HUES48 (cell line): ENCODE measurements at regions not wholly inside any gene's neighbourhood (a gene's known extent, or its start where the extent isn't known, plus 50 kb on each side); places are given as distances from the start of the nearest gene placed in this dataset.
"Not testable (repeated sequence)": the region's sequence is repeated elsewhere in the genome, so short reads cannot be mapped to it uniquely, and the experiment has no call there.

ENCODE experiments used
- H3K27ac ChIP-seq: one replicate; pipeline ENCODE4 v1.7.0; 2013; ENCODE audit warnings: low read depth, low read length, inconsistent platforms
- H3K27me3 ChIP-seq: 2 replicates; pipeline ENCODE4 v1.6.1; 2013; ENCODE audit warnings: mild to moderate bottlenecking, low read length; ENCODE audit not compliant: control insufficient read depth, insufficient read depth
- H3K36me3 ChIP-seq: 2 replicates; pipeline ENCODE4 v1.6.1; 2013; ENCODE audit warnings: low read length; ENCODE audit not compliant: control insufficient read depth, insufficient read depth
- H3K4me1 ChIP-seq: 2 replicates; pipeline ENCODE4 v1.6.1; 2013; ENCODE audit warnings: mild to moderate bottlenecking, low read length; ENCODE audit not compliant: control insufficient read depth, insufficient read depth
- H3K4me3 ChIP-seq: 2 replicates; pipeline ENCODE4 v1.5.1; 2013; ENCODE audit warnings: mild to moderate bottlenecking, low read depth, low read length
- H3K9ac ChIP-seq: 2 replicates; pipeline ENCODE4 v1.6.1; 2013; ENCODE audit warnings: mild to moderate bottlenecking, low read depth, low read length, moderate library complexity
- H3K9me3 ChIP-seq: 2 replicates; pipeline ENCODE4 v1.6.1; 2013; ENCODE audit warnings: low read length; ENCODE audit not compliant: control insufficient read depth, insufficient read depth

DNA sequence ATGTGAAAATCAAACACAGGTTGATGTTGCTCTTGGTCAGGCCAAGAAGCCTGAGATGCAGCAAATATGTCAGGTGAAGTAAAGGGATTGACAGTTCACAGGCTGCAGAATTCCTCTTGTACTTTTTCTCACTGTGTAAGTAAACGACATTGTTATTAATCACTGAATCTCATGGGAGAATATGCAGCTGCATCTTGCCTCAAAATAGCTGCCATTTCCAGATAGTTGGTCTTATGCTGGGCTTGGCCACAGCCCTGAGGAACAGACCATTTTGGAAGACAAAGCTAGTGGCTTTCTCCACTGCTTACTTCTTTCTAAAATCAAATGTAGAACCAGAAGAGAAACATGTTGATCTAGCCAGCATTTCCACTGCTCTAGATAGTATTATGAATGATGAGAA is 403.4 kb upstream of the NR3C2 start:
- H3K27ac ChIP-seq = no peak overlapping the region

DNA sequence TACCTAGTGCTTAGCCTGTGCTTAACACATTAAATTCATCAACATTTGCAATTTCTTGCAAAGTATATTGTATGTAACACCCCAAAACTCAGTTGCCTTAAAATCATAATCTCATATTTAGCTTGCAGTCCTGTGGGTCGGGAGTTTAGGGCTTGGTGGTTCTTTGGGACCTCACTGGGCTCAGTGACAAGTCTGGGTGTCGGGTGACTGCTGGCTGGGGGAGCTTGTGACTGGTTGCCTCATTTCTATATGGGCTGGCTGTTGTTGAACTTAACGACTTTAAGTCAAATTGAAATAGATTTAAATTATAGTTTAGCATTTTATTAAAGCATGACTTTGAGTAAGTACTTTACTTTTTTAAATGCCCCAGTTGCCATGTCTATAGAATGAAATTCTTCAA is 401.4 kb upstream of the NR3C2 start:
- Histone ChIP-seq H3K9me3 (no peaks in the 10 kb centered on the region), H3K36me3 (no peaks in the 10 kb centered on the region), H3K4me1 (no peaks in the 10 kb centered on the region; the same call in 1 of the 2 replicates), H3K9ac (no peak overlapping the region), H3K27ac (no peak overlapping the region), H3K27me3 (no peaks in the 10 kb centered on the region), H3K4me3 (no peak overlapping the region)

More for the DNA sequence above, 403.4 kb upstream of the NR3C2 start:
- Histone ChIP-seq H3K27me3 (no peaks in the 10 kb centered on the region), H3K4me1 (no peaks in the 10 kb centered on the region; the same call in 1 of the 2 replicates), H3K4me3 (no peak overlapping the region), H3K9ac (no peak overlapping the region), H3K9me3 (no peaks in the 10 kb centered on the region), H3K36me3 (no peaks in the 10 kb centered on the region)

DNA sequence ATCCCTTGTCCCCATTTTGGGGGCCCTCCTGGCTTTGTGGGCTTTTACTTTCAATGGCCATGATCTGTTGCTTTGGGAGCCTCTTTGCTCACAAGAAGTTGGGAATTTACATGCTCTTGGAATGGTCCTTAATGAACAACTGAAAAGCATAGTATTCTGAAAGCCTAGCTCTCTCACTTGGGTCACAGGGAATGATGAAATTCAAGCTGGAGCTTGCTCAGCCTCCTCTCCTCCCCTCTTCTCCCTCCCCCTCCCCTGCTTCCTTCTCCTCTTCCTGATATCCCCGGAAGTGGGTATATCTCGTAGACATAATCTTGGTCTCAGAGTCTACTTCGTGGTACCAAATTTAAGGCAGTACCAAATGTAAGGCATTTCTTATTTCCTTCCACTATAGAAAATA is 400.6 kb upstream of the NR3C2 start:
- Histone ChIP-seq H3K4me1 (no peaks in the 10 kb centered on the region), H3K27ac (no peak overlapping the region), H3K36me3 (no peaks in the 10 kb centered on the region), H3K27me3 (no peaks in the 10 kb centered on the region), H3K9ac (no peak overlapping the region), H3K9me3 (no peaks in the 10 kb centered on the region), H3K4me3 (no peak overlapping the region)

DNA sequence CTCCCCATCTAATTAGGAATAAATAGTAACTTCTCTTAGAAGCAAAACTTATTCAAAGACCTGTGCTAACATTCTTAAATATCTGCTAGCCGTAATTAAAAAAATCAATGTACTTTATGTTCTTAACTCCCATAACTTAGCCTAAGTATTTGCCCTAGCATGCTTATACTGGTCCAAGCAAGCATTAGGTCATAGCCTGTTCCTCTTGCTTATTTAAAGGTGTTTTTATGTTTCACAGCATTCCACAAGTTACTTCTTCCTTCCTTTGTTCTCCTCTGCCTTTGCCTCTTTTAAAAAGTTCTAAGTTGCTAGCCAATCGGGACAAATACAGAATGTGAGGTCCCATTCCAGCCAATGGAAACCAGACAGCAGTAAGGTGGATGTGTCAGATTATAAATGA is 395.4 kb upstream of the NR3C2 start:
- not testable (repeated sequence) for H3K27ac ChIP-seq, H3K36me3 ChIP-seq, H3K4me3 ChIP-seq, H3K9ac ChIP-seq, H3K9me3 ChIP-seq, H3K27me3 ChIP-seq
- peaks cover 11% of the 10 kb centered on the region for H3K4me1 ChIP-seq

DNA sequence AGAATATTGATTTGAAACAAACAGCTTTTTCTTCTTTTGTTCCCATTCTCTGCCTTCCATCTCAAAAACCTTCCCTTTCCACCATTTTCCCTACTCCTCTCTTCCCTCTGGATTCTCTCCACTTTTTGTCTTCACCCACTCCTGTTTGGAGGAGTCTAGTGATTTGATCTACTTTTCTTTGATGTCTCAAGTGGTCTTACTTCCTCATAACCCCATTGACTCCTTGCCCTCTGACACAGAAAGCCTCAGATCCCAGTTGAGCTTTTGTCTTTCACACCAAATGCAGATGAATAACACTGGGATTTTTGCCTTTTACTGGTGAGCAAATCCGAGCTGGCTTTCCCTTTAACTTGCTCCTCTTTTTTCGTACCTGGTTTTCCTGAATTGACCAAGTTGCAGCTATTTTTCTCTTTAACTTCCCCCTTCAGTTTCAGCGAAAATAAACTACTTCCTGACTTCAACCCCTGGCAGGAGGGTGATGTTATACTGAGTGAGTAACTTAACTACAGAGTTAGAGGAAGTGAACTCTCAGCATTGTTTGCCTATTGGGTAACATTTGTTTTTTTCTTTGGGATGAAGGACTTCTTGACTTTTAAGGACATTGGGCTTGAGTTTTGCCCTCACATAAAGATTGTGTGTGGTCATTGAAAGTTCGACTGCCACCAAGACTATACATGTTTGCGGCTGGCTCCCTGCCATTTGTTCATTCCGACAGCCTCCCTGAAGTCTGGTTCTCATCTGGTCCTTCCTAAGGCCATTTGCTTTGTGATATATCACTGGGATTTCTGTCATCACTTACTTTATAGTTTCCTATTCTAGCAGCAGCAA is 392.8 kb upstream of the NR3C2 start:
- Histone ChIP-seq H3K27ac (peak overlapping the region; percentile 30), H3K36me3 (no peaks in the 10 kb centered on the region), H3K9ac (no peak overlapping the region), H3K27me3 (no peaks in the 10 kb centered on the region), H3K4me1 (peaks cover 11% of the 10 kb centered on the region), H3K4me3 (no peak overlapping the region; the same call in 1 of the 2 replicates), H3K9me3 (no peaks in the 10 kb centered on the region)

DNA sequence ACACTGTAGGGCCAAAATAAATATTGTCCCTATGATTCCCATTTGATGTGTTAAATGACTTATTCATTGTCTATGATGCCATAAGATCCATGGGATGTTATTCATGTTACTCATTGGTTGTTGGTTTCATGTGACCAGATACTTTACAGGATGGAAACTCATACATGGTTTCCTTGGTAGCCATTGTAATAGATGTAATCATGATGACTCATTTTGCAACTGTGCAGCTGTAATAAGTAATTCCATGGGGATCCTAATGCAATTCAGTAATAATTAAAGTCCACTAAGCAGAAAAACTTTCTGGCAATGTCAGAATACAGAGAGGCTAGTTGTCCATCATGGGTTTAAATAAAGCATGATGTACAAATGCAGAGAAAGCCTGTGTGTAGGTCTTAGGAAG is 389.7 kb upstream of the NR3C2 start:
- Histone ChIP-seq H3K4me3 (no peak overlapping the region), H3K9me3 (no peaks in the 10 kb centered on the region), H3K36me3 (no peaks in the 10 kb centered on the region), H3K9ac (no peak overlapping the region), H3K27ac (no peak overlapping the region), H3K27me3 (no peaks in the 10 kb centered on the region), H3K4me1 (peaks cover 11% of the 10 kb centered on the region)

DNA sequence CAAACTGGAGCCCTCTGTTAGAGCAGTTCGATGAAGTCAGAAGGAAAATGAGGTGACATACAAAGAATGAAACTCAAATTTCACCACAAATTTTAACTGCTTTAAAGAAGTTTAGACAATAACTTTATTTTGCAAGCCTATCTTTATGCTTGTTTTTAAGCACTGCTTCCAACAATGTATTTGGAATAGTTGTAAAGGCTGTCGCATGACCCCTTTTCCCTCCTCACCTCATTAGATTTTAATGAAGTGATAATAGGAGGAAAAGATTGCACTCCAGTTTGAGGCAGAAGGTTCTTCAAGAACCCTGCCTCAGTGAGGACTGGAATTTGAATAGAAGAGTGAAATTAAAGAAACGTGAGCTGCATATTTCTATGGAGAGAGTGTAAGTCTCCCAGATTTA is 386.1 kb upstream of the NR3C2 start:
- H3K4me1 ChIP-seq = no peaks in the 10 kb centered on the region
- no peak overlapping the region for H3K9ac ChIP-seq
- H3K9me3 ChIP-seq = no peaks in the 10 kb centered on the region
- H3K36me3 ChIP-seq = no peaks in the 10 kb centered on the region
- H3K4me3 ChIP-seq = no peak overlapping the region
- H3K27me3 ChIP-seq = no peaks in the 10 kb centered on the region
- no peak overlapping the region for H3K27ac ChIP-seq

DNA sequence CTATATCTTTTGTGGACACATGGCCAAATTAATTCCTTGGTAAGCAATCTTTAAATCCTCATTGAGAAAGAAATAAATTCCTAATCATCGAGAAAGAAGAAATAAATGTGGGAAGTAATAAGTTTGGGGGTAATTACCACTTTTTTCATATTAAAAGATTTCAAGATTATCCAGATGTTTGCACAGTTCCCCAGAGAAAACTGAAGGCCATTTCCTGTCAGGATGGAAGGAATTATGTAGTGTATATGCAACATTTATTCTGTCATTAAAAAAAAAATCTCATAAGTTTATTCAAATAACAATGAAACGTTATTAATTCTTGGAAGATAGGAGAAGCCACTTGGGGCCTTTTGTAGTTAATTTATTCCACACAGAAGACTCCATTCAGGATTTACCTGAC is 385.6 kb upstream of the NR3C2 start:
- Histone ChIP-seq H3K27me3 (no peaks in the 10 kb centered on the region), H3K4me3 (no peak overlapping the region), H3K27ac (no peak overlapping the region), H3K4me1 (no peaks in the 10 kb centered on the region), H3K9me3 (no peaks in the 10 kb centered on the region), H3K36me3 (no peaks in the 10 kb centered on the region), H3K9ac (no peak overlapping the region)

DNA sequence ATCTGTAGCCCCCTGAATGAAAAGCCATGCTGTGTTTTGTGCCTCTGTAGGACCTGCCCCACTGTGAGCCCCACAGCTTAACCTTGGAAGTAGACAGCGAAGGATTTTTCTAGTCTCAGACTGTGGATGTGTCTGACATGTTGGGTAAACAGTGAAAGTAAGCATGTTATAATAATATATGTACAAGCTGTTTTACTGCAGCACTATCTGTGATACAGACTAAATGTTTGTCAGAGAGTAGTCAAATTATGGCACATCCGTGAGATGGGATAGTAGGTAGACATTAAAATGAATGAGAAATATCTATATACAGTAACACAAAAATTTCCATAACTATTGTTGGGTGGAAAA is 381.2 kb upstream of the NR3C2 start:
- Histone ChIP-seq H3K27ac (no peak overlapping the region), H3K36me3 (no peaks in the 10 kb centered on the region), H3K4me3 (no peak overlapping the region), H3K27me3 (no peaks in the 10 kb centered on the region), H3K9me3 (no peaks in the 10 kb centered on the region), H3K9ac (no peak overlapping the region), H3K4me1 (no peaks in the 10 kb centered on the region)

DNA sequence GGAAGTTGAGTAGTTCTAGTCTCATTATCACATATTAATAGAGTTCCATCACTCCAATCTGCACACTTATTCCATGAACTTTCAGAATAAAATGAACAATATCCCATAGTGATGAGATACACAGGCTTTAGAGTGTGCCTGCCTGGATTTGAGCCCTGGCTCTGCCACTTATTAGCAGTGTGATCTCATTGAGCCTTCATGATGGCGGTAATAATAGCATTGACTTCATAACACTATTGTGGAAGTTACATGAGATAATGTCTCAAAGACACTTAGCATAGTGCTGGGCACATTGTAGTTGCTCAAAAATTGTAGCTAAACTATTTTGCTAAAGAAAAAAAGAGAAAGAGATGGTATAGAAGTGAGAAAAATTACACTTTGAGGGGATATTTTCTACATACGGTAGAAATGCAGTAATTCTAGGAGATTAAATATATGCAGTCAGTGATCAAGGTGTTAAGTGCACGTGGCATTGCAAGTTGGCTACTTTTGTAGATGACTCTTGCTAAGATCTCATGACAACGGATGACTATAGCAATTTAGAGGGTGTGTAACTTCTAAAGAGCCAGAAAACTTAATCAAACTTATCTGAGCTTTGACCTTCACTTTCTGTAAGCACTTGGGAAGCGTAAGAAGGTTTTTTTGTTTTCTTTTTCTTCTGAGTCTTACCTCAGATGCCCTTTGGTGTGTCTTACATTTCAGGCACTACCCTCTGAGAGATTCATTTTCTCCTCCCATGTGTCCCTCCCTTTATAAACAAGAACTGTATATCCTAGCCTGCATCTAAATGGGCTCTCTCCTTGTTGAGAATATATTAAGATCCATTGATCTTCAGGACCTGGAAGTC is 380.6 kb upstream of the NR3C2 start:
- Histone ChIP-seq H3K27ac (no peak overlapping the region), H3K36me3 (no peaks in the 10 kb centered on the region), H3K4me3 (no peak overlapping the region), H3K9me3 (no peaks in the 10 kb centered on the region), H3K9ac (no peak overlapping the region), H3K27me3 (no peaks in the 10 kb centered on the region), H3K4me1 (no peaks in the 10 kb centered on the region)

DNA sequence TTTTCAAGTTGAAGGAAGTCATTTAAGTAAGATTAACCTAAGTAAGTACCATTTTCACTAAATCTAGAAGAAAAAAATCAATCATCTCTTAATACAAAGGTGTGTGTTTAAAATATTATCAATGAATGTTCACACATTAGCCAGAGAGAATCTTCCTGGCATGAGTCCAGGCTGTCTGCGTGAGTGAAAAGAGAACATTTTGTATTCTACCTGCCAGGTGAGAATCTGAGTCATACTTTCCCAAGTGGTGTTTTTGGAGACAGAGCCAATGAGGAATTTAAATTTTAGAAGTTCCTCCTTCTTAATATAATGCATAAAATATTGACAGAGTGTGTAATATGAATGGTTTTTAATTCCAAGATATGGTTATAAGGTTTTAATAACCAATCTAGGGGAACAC is 371.8 kb upstream of the NR3C2 start:
- Histone ChIP-seq H3K27me3 (no peaks in the 10 kb centered on the region), H3K36me3 (no peaks in the 10 kb centered on the region), H3K9me3 (no peaks in the 10 kb centered on the region), H3K4me3 (no peak overlapping the region), H3K9ac (no peak overlapping the region), H3K27ac (no peak overlapping the region), H3K4me1 (no peaks in the 10 kb centered on the region)
